Stimulated activated CD4-positive, alpha-beta T cell treated with anti-CD3 and anti-CD28 coated beads, Interleukin-12 subunit alpha, Interleukin-12 subunit beta, amount 100 ng/mL, for 24 hours (primary cell): ENCODE measurements at regions not wholly inside any gene's neighbourhood (a gene's known extent, or its start where the extent isn't known, plus 50 kb on each side); places are given as distances from the start of the nearest gene placed in this dataset.
"Not testable (repeated sequence)": the region's sequence is repeated elsewhere in the genome, so short reads cannot be mapped to it uniquely, and the experiment has no call there.

Source experiments
- DNase-seq, 2 experiments: peaks; one replicate each; pipeline ENCODE4 v3.0.0-alpha.2; 2020; ENCODE audit warnings: low read depth in 2 of 2

GRCh38 chr14:104249706-104250105, 111.3 kb downstream of the KIF26A start:
- DNase-seq = no peak

- no peak for DNase-seq
Measured at GRCh38 chr14:104250175-104250574, 111.8 kb downstream of the KIF26A start.

- no peak for DNase-seq
Measured at GRCh38 chr14:104252256-104253215, 114.1 kb downstream of the KIF26A start.

GRCh38 chr14:104253223-104253822, 114.9 kb downstream of the KIF26A start:
- DNase-seq = no peak

GRCh38 chr14:104253901-104254353, 115.5 kb downstream of the KIF26A start:
- DNase-seq = no peak

DNA sequence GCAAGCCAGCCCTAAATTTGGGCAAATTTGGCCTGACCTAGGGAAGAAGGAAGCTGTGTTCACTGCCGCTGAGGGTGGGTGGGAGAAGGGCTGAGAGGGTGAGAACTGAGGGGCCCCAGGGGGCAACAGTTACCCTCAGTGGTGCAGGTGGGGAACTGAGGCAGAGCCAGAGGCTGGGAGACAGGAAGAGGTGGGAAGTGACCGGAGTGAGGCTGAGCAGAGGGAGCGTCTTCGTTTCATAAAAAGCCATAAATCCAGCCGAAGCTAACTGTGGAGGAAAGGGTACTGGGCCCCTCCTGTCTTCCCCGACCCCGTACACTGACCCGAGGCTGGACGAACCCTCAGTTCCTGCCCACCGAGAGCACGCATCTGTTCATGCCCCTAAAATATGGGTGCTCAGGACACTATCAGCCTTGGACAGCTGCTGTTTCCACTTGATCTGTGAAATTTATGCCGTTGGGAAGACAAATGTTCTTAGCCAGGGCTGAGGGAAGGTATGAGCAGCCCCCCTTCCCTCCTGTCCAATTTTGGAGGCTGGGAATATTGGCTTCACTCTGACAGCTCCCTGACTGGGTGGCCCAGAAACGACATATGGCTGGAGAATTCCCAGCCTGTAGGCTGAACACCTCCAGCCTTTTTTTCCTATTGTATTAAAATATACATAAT, 116.5 kb downstream of the KIF26A start:
- DNase-seq = no peak

- no peak for DNase-seq
Measured at GRCh38 chr14:104256025-104256424, 117.6 kb downstream of the KIF26A start.

- no peak for DNase-seq
Measured at GRCh38 chr14:104262515-104263514, 124.4 kb downstream of the KIF26A start.

GRCh38 chr14:104263675-104264358, 125.4 kb downstream of the KIF26A start:
- DNase-seq = no peak

GRCh38 chr14:104264495-104265265, 126.3 kb downstream of the KIF26A start:
- no peak for DNase-seq

DNA sequence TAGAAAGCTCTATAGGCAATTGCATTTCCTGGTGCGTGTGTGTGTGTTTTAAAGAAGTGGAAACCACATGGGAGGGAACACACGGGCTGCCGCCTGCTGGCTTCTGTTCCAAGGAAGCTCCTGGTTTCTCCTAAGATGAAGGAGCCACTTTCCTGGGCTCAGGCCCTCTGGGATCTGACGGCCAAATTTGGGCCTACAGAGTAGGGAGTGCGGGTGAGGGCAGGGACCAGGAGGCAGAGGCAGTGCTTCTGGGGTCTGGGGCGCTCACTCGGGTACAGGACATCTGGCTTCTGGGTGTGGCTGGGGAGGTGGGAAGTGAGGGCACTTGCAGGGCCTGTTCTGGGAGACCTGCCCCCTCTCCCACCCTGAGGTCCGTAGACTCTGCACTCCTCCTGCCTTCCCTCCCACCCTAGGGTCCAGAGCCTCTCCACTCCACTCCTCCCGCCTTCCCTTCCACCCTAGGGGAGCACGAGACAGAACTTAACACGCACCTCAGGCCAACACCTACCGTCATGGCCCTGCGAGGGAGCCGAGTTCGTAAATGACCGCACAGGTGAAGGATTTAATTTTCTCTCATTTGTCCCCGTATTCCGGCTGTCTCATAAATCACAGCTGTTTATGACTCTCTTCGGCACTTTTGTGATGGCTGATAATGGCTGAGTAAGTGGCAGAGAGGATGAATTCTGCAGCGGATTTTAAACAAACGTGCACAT, 127.7 kb downstream of the KIF26A start:
- DNase-seq = no peak

GRCh38 chr14:104266631-104267575, 128.5 kb downstream of the KIF26A start:
- no peak for DNase-seq

GRCh38 chr14:104267895-104268294, 129.5 kb downstream of the KIF26A start:
- DNase-seq = no peak

GRCh38 chr14:104268295-104268694, 129.9 kb downstream of the KIF26A start:
- DNase-seq = no peak

DNA sequence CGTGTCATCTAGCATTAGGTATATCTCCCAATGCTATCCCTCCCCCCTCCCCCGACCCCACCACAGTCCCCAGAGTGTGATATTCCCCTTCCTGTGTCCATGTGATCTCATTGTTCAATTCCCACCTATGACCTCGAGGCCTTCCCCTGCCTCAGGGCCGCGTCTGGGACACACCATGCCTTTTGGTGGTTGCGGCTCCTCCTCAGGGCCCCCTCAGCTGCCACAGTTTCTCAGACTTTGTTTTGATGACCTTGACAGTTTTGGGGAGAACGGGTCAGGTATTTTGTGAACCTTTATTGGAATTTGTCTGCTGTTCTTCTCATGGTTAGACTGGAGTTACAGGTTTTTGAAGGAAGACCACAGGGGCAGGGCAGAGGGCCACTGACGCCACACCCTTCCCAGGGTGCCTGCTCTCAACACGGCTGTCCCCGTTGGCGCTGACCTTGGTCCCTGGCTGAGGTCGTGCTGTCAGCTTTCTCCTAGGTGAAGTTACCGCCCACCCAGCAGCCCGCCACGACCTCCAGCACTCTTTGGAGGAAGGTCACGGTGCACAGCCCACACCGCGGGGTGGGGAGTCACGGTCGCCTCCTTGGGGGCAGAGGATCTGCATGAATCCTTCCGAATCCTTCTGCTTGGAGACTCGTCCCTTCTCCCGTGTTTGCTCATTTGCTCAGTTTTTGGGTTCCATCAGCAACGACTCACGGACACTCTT, 130.5 kb downstream of the KIF26A start:
- DNase-seq = no peak

- not testable (repeated sequence) for DNase-seq
Measured at GRCh38 chr14:104269511-104270241, 131.3 kb downstream of the KIF26A start.

DNA sequence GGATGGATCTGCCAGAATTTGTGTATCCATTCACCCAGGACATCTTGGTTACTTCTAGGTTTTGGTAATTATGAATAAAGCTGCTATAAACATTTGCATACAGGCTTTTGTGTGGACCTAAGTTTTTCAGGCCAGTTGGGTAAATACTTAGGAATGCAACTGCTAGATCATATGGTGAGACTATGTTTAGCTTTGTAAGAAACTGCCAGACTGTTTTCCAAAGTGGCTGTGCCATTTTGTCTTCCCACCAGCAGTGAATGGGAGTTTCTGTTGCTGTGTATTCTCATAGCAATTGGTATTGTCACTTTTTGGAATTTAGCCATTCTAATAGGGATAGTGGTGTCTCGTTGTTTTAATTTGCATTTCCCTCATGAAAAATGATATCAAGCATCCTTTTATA, 133.0 kb downstream of the KIF26A start:
- DNase-seq = no peak
